Gastrocnemius medialis (tissue), 4 donors: ENCODE measurements at regions not wholly inside any gene's neighbourhood (a gene's known extent, or its start where the extent isn't known, plus 50 kb on each side); places are given as distances from the start of the nearest gene placed in this dataset.

Source experiments
- ATAC-seq, 2 donors: fragments of 150-250 bp; one replicate each; pipeline ENCODE4 v1.9.1; 2016
- DNase-seq, 2 donors: peaks; one replicate each; pipeline ENCODE4 v3.0.0-alpha.2; 2019
- H3K27ac ChIP-seq, 4 donors: fragments of 200-600 bp; sonication (generic); 1 replicate in 1 of 4; 2 replicates in 3 of 4; pipeline ENCODE4 v1.5.1; 2016 to 2018; ENCODE audit warnings: mild to moderate bottlenecking in 2 of 4, moderate library complexity in 1 of 4
- H3K27me3 ChIP-seq, 3 donors: fragments of 200-600 bp; sonication (generic) in 2 of 3; 1 replicate in 1 of 3; 2 replicates in 2 of 3; pipeline versions ENCODE4 v1.5.1 to v1.6.0; 2016 to 2019; ENCODE audit warnings: mild to moderate bottlenecking in 1 of 3, moderate library complexity in 1 of 3
- H3K36me3 ChIP-seq, 2 donors: fragments of 200-600 bp; sonication (generic) in 1 of 2; one replicate each; pipeline ENCODE4 v1.5.1; 2017 to 2018
- H3K4me1 ChIP-seq, 2 donors: fragments of 200-600 bp; sonication (generic) in 1 of 2; one replicate each; pipeline ENCODE4 v1.5.1; 2016 to 2017; ENCODE audit warnings: mild to moderate bottlenecking in 2 of 2
- H3K4me3 ChIP-seq, 4 donors: fragments of 200-600 bp; sonication (generic) in 3 of 4; 1 replicate in 1 of 4; 2 replicates in 3 of 4; pipeline ENCODE4 v1.5.1; 2016 to 2019; ENCODE audit warnings: mild to moderate bottlenecking in 2 of 4
- H3K9me3 ChIP-seq, 3 donors: fragments of 200-600 bp; sonication (generic) in 2 of 3; 1 replicate in 1 of 3; 2 replicates in 2 of 3; pipeline ENCODE4 v1.5.1; 2016 to 2019
- POLR2A ChIP-seq, 2 donors: fragments of 450-650 bp; IDR thresholded peaks; one replicate each; pipeline ENCODE4 v1.6.1; 2017; ENCODE audit warnings: antibody characterized with exemption in 2 of 2, mild to moderate bottlenecking in 2 of 2, moderate library complexity in 2 of 2
- in situ Hi-C, 4 donors: fragments of 200-750 bp; cut with MboI; loops; one replicate each; pipeline versions ENCODE4 v1.15.0 to v1.8.0; 2017; ENCODE audit warnings: low sequenced_read_pairs in 4 of 4
- intact Hi-C: fragments of 100-400 bp; cut with DNase I; formaldehyde crosslinking; loops from one replicate; pipeline ENCODE4 v1.15.1; 2023; ENCODE audit warnings: low total_unique reads
- TF ChIP-seq, protein P1 (sequence below), 5 experiments: fragments of 450-650 bp in 3 of 5; fragments of 200-600 bp in 2 of 5; sonication (generic) in 2 of 5; IDR thresholded peaks in 4 of 5; conservative IDR thresholded peaks in 1 of 5; 1 replicate in 4 of 5; 2 replicates in 1 of 5; pipeline ENCODE4 v1.5.1; 2016 to 2019; ENCODE audit warnings: antibody characterized with exemption in 5 of 5, mild to moderate bottlenecking in 3 of 5, moderate library complexity in 3 of 5

DNA sequence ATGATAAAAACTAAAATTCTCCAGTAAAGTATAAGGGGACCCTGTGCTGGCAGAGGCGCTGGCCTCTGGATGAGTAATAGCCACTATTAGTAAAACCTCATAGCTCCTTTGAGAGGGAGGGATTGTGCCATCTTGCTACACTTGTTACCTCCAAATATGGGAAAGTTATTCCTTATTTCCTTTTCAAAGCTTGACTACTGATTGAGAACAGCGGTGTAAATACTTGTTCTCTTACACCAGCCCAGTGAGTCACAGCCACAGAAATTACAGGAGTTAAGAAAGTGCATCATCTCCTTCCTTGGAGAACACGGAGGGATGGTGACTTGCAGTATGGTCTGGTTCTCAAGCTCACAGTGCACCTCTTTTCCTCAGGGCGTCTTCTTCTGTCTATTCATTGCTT, 379.0 kb downstream of the EFNB2 start:
- Histone ChIP-seq H3K4me3 (no peak overlapping the region), H3K36me3 (no peaks in the 10 kb centered on the region), H3K27me3 (no peaks in the 10 kb centered on the region), H3K4me1 (no peaks in the 10 kb centered on the region), H3K27ac (no peak overlapping the region), H3K9me3 (no peaks in the 10 kb centered on the region)
- ATAC-seq: no peak
- intact Hi-C loops: no loop called here
- TF ChIP-seq, protein P1, sequence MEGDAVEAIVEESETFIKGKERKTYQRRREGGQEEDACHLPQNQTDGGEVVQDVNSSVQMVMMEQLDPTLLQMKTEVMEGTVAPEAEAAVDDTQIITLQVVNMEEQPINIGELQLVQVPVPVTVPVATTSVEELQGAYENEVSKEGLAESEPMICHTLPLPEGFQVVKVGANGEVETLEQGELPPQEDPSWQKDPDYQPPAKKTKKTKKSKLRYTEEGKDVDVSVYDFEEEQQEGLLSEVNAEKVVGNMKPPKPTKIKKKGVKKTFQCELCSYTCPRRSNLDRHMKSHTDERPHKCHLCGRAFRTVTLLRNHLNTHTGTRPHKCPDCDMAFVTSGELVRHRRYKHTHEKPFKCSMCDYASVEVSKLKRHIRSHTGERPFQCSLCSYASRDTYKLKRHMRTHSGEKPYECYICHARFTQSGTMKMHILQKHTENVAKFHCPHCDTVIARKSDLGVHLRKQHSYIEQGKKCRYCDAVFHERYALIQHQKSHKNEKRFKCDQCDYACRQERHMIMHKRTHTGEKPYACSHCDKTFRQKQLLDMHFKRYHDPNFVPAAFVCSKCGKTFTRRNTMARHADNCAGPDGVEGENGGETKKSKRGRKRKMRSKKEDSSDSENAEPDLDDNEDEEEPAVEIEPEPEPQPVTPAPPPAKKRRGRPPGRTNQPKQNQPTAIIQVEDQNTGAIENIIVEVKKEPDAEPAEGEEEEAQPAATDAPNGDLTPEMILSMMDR (IDR thresholded peaks at IDR 0.05 in 4 of 5, conservative IDR thresholded peaks at IDR 0.05 in 1 of 5): no peak
- TF ChIP-seq POLR2A (IDR thresholded peaks at IDR 0.05): no peak
- DNase-seq: no peak
- in situ Hi-C loops: no loop called here

- ATAC-seq (no peak), DNase-seq (no peak)
- Histone ChIP-seq H3K36me3 (no peaks in the 10 kb centered on the region), H3K4me3 (no peak overlapping the region), H3K9me3 (no peaks in the 10 kb centered on the region), H3K4me1 (no peaks in the 10 kb centered on the region), H3K27me3 (no peaks in the 10 kb centered on the region), H3K27ac (no peak overlapping the region)
- intact Hi-C loops (no loop called here), in situ Hi-C loops (no loop called here)
- TF ChIP-seq, protein P1 (IDR thresholded peaks at IDR 0.05 in 4 of 5, conservative IDR thresholded peaks at IDR 0.05 in 1 of 5): no peak
- no peak for TF ChIP-seq POLR2A (IDR thresholded peaks at IDR 0.05)
Measured at GRCh38 chr13:106155411-106155810, 380.1 kb downstream of the EFNB2 start.

DNA sequence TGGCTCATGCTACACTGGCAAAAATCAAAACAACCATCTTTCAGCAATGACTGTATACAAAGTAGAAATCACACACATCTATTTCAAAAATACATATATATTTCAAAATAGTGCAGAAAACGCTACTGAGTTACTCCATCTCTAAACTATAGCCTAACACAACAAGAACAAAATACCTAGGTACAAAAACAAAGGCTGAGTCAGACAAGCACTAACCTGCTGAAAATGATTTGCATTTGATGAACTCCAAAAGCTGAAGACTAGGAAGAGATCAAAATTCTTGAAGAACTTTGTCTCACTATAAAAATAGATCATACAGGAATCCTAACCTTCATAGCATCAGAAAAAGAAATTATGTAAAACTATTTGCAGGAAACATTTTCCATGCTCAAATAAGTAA, 381.6 kb downstream of the EFNB2 start:
- no peaks in the 10 kb centered on the region for H3K36me3 ChIP-seq
- DNase-seq: no peak
- in situ Hi-C loops (no loop called here), intact Hi-C loops (no loop called here)
- H3K4me1 ChIP-seq: no peaks in the 10 kb centered on the region
- H3K27ac ChIP-seq: no peak overlapping the region
- TF ChIP-seq, protein P1 (IDR thresholded peaks at IDR 0.05 in 4 of 5, conservative IDR thresholded peaks at IDR 0.05 in 1 of 5): no peak
- TF ChIP-seq POLR2A (IDR thresholded peaks at IDR 0.05): no peak
- ATAC-seq: no peak
- no peaks in the 10 kb centered on the region for H3K9me3 ChIP-seq
- no peaks in the 10 kb centered on the region for H3K27me3 ChIP-seq
- H3K4me3 ChIP-seq: no peak overlapping the region

DNA sequence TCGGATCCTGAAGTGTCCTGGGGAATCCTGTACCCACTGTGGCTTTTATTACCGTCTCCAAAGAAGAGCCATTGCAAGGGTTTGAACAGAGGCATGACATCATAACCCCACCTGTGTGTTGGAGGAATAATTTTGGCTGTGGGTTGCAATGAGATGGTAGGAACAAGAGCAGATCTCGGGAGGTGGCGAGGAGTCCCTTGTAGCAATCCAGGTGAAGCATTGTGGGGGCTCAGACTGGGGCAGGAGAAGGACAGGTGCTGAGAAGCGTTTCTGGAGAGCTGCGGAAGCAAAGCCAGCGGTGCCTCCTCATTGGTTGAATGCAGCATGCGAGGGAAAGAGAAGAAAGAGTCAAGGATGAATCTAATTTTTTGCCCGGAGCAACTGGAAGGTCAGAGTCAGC, 382.4 kb downstream of the EFNB2 start:
- no peaks in the 10 kb centered on the region for H3K4me1 ChIP-seq
- no peak overlapping the region for H3K4me3 ChIP-seq
- TF ChIP-seq, protein P1 (IDR thresholded peaks at IDR 0.05 in 4 of 5, conservative IDR thresholded peaks at IDR 0.05 in 1 of 5): no peak
- no peak for TF ChIP-seq POLR2A (IDR thresholded peaks at IDR 0.05)
- in situ Hi-C loops: no loop called here
- DNase-seq (no peak), ATAC-seq (no peak)
- H3K27ac ChIP-seq: no peak overlapping the region
- intact Hi-C loops: no loop called here
- H3K27me3 ChIP-seq: no peaks in the 10 kb centered on the region
- H3K36me3 ChIP-seq: no peaks in the 10 kb centered on the region
- H3K9me3 ChIP-seq: no peaks in the 10 kb centered on the region

DNA sequence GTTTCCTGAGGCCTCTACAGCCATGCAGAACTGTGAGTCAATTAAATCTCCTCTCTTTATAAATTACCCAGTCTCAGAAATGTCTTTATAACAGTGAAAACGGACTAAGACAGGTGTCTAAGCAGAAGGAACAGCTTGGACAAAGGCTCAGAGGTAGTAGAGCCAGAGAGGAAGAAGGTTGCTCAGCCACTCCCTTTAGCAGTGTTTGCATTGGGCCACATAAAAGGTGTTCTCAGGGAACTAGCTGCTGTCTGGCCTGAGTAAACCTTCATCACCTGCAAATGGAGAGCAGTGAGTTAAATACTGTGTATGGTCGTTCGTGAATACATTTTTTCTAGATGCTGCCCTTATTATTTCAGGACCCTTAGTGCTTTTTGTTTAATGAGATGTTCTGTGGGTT, 383.4 kb downstream of the EFNB2 start:
- DNase-seq (no peak), ATAC-seq (no peak)
- Histone ChIP-seq H3K9me3 (no peaks in the 10 kb centered on the region), H3K4me1 (no peaks in the 10 kb centered on the region), H3K27me3 (no peaks in the 10 kb centered on the region), H3K4me3 (no peak overlapping the region), H3K36me3 (no peaks in the 10 kb centered on the region), H3K27ac (no peak overlapping the region)
- intact Hi-C loops (no loop called here), in situ Hi-C loops (no loop called here)
- TF ChIP-seq POLR2A (IDR thresholded peaks at IDR 0.05): no peak
- TF ChIP-seq, protein P1 (IDR thresholded peaks at IDR 0.05 in 4 of 5, conservative IDR thresholded peaks at IDR 0.05 in 1 of 5): no peak
